Activated T-helper 1 cell treated with anti-CD3 and anti-CD28 coated beads, Interleukin-12 subunit alpha, Interleukin-12 subunit beta, Interleukin-2, Interleukin-4 antibody, amounts not matched to agents 30 ng/mL and 10 ng/mL and 1 ng/mL, durations not matched to agents 14 hours and 24 hours and 36 hours (primary cell): ENCODE measurements at regions not wholly inside any gene's neighbourhood (a gene's known extent, or its start where the extent isn't known, plus 50 kb on each side); places are given as distances from the start of the nearest gene placed in this dataset.
"Not testable (repeated sequence)": the region's sequence is repeated elsewhere in the genome, so short reads cannot be mapped to it uniquely, and the experiment has no call there.

Experiments used
- DNase-seq: peaks from one replicate; pipeline ENCODE4 v3.0.0; 2021; ENCODE audit warnings: low spot score
- H3K27ac Mint-ChIP-seq: one replicate; pipeline ENCODE4 v1.8.0; 2021; ENCODE audit warnings: mild to moderate bottlenecking, mixed read lengths
- H3K27me3 Mint-ChIP-seq: one replicate; pipeline ENCODE4 v1.8.0; 2022; ENCODE audit warnings: mild to moderate bottlenecking, moderate library complexity, mixed read lengths; ENCODE audit not compliant: insufficient read depth
- H3K36me3 Mint-ChIP-seq: one replicate; pipeline ENCODE4 v1.8.0; 2021; ENCODE audit warnings: low read depth, mixed read lengths
- H3K4me1 Mint-ChIP-seq: one replicate; pipeline ENCODE4 v1.8.0; 2021; ENCODE audit warnings: low read depth, mixed read lengths
- H3K4me3 Mint-ChIP-seq: one replicate; pipeline ENCODE4 v1.8.0; 2021; ENCODE audit warnings: mild to moderate bottlenecking, moderate library complexity, mixed read lengths
- H3K9me3 Mint-ChIP-seq: one replicate; pipeline ENCODE4 v1.8.0; 2021; ENCODE audit warnings: mixed read lengths
- intact Hi-C: fragments of 100-400 bp; cut with micrococcal nuclease; formaldehyde crosslinking; loops from one replicate; pipeline ENCODE4 v1.15.1; 2024

- peaks cover 5% of the 10 kb centered on the region for H3K9me3 Mint-ChIP-seq
- no peaks in the 10 kb centered on the region for H3K27me3 Mint-ChIP-seq
- no peak overlapping the region for H3K4me3 Mint-ChIP-seq
- DNase-seq, result no peak
- intact Hi-C loops, result no loop called here
- no peaks in the 10 kb centered on the region for H3K36me3 Mint-ChIP-seq
- no peak overlapping the region for H3K27ac Mint-ChIP-seq
- no peaks in the 10 kb centered on the region for H3K4me1 Mint-ChIP-seq
Measured at GRCh38 chr7:10507032-10507431, 466.6 kb upstream of the PHF14 start.

GRCh38 chr7:10521306-10521705 is 452.4 kb upstream of the PHF14 start:
- Mint-ChIP-seq H3K4me3 (no peak overlapping the region), H3K27ac (no peak overlapping the region), H3K36me3 (no peaks in the 10 kb centered on the region), H3K27me3 (no peaks in the 10 kb centered on the region), H3K9me3 (no peaks in the 10 kb centered on the region), H3K4me1 (no peaks in the 10 kb centered on the region)
- intact Hi-C loops, result no loop called here
- no peak for DNase-seq

- intact Hi-C loops, H3K4me3 Mint-ChIP-seq, H3K9me3 Mint-ChIP-seq, H3K27ac Mint-ChIP-seq, H3K36me3 Mint-ChIP-seq, H3K4me1 Mint-ChIP-seq, H3K27me3 Mint-ChIP-seq, DNase-seq: not testable (repeated sequence)
Measured at GRCh38 chr7:10533429-10533828, 440.2 kb upstream of the PHF14 start.

- Mint-ChIP-seq H3K27me3 (peaks cover 1% of the 10 kb centered on the region), H3K4me3 (no peak overlapping the region), H3K36me3 (no peaks in the 10 kb centered on the region), H3K9me3 (no peaks in the 10 kb centered on the region), H3K4me1 (no peaks in the 10 kb centered on the region), H3K27ac (no peak overlapping the region)
- DNase-seq, result no peak
- intact Hi-C loops, result no loop called here
Measured at GRCh38 chr7:10536561-10536960, 437.1 kb upstream of the PHF14 start.

- H3K27me3 Mint-ChIP-seq, result peaks cover 1% of the 10 kb centered on the region
- no peak overlapping the region for H3K27ac Mint-ChIP-seq
- no peak overlapping the region for H3K4me3 Mint-ChIP-seq
- H3K36me3 Mint-ChIP-seq, result no peaks in the 10 kb centered on the region
- no peak for DNase-seq
- no peaks in the 10 kb centered on the region for H3K9me3 Mint-ChIP-seq
- H3K4me1 Mint-ChIP-seq, result no peaks in the 10 kb centered on the region
- intact Hi-C loops, result no loop called here
Measured at GRCh38 chr7:10537764-10538163, 435.9 kb upstream of the PHF14 start.

- H3K4me3 Mint-ChIP-seq, result no peak overlapping the region
- intact Hi-C loops, result no loop called here
- H3K27ac Mint-ChIP-seq, result no peak overlapping the region
Measured at GRCh38 chr7:10557375-10557774, 416.3 kb upstream of the PHF14 start.

GRCh38 chr7:10560497-10560896 is 413.2 kb upstream of the PHF14 start:
- Mint-ChIP-seq H3K27me3 (no peaks in the 10 kb centered on the region), H3K4me3 (no peak overlapping the region), H3K27ac (no peak overlapping the region), H3K9me3 (peaks cover under 1% of the 10 kb centered on the region), H3K4me1 (no peaks in the 10 kb centered on the region), H3K36me3 (no peaks in the 10 kb centered on the region)
- DNase-seq, result no peak
- intact Hi-C loops, result no loop called here

More at GRCh38 chr7:10557375-10557774, 416.3 kb upstream of the PHF14 start:
- no peaks in the 10 kb centered on the region for H3K36me3 Mint-ChIP-seq
- no peaks in the 10 kb centered on the region for H3K9me3 Mint-ChIP-seq
- H3K27me3 Mint-ChIP-seq, result no peaks in the 10 kb centered on the region
- no peaks in the 10 kb centered on the region for H3K4me1 Mint-ChIP-seq
- DNase-seq, result no peak

GRCh38 chr7:10568891-10569290 is 404.8 kb upstream of the PHF14 start:
- Mint-ChIP-seq H3K4me3 (no peak overlapping the region), H3K27me3 (no peaks in the 10 kb centered on the region), H3K36me3 (no peaks in the 10 kb centered on the region), H3K4me1 (no peaks in the 10 kb centered on the region), H3K9me3 (peaks cover 6% of the 10 kb centered on the region), H3K27ac (no peak overlapping the region)
- intact Hi-C loops, result no loop called here
- no peak for DNase-seq

- Mint-ChIP-seq H3K27me3 (no peaks in the 10 kb centered on the region), H3K36me3 (no peaks in the 10 kb centered on the region), H3K4me1 (no peaks in the 10 kb centered on the region), H3K9me3 (no peaks in the 10 kb centered on the region), H3K4me3 (no peak overlapping the region), H3K27ac (no peak overlapping the region)
- no peak for DNase-seq
- intact Hi-C loops, result no loop called here
Measured at GRCh38 chr7:10571759-10572158, 401.9 kb upstream of the PHF14 start.

- Mint-ChIP-seq H3K27me3 (no peaks in the 10 kb centered on the region), H3K4me3 (no peak overlapping the region), H3K4me1 (no peaks in the 10 kb centered on the region), H3K9me3 (no peaks in the 10 kb centered on the region), H3K27ac (no peak overlapping the region), H3K36me3 (no peaks in the 10 kb centered on the region)
- intact Hi-C loops, result no loop called here
- no peak for DNase-seq
Measured at GRCh38 chr7:10577866-10578374, 395.8 kb upstream of the PHF14 start.

GRCh38 chr7:10579561-10579960 is 394.1 kb upstream of the PHF14 start:
- intact Hi-C loops, result no loop called here
- no peak for DNase-seq
- Mint-ChIP-seq H3K9me3 (no peaks in the 10 kb centered on the region), H3K4me1 (no peaks in the 10 kb centered on the region), H3K27ac (no peak overlapping the region), H3K36me3 (no peaks in the 10 kb centered on the region), H3K27me3 (no peaks in the 10 kb centered on the region), H3K4me3 (no peak overlapping the region)

- no peak overlapping the region for H3K4me3 Mint-ChIP-seq
Measured at GRCh38 chr7:10584886-10585285, 388.8 kb upstream of the PHF14 start.

GRCh38 chr7:10588084-10588483 is 385.6 kb upstream of the PHF14 start:
- intact Hi-C loops, result no loop called here
- Mint-ChIP-seq H3K9me3 (no peaks in the 10 kb centered on the region), H3K4me3 (no peak overlapping the region), H3K36me3 (no peaks in the 10 kb centered on the region), H3K27me3 (no peaks in the 10 kb centered on the region), H3K27ac (no peak overlapping the region), H3K4me1 (no peaks in the 10 kb centered on the region)
- no peak for DNase-seq

More at GRCh38 chr7:10584886-10585285, 388.8 kb upstream of the PHF14 start:
- Mint-ChIP-seq H3K4me1 (no peaks in the 10 kb centered on the region), H3K27ac (no peak overlapping the region), H3K9me3 (no peaks in the 10 kb centered on the region), H3K27me3 (no peaks in the 10 kb centered on the region), H3K36me3 (no peaks in the 10 kb centered on the region)
- intact Hi-C loops, result no loop called here
- DNase-seq, result no peak

- no peak overlapping the region for H3K27ac Mint-ChIP-seq
- no peaks in the 10 kb centered on the region for H3K4me1 Mint-ChIP-seq
- H3K27me3 Mint-ChIP-seq, result no peaks in the 10 kb centered on the region
- H3K4me3 Mint-ChIP-seq, result no peak overlapping the region
- no peak for DNase-seq
- intact Hi-C loops, result no loop called here
- no peaks in the 10 kb centered on the region for H3K9me3 Mint-ChIP-seq
- H3K36me3 Mint-ChIP-seq, result no peaks in the 10 kb centered on the region
Measured at GRCh38 chr7:10592604-10593003, 381.1 kb upstream of the PHF14 start.
